GM23338 (cell line): ENCODE measurements at regions not wholly inside any gene's neighbourhood (a gene's known extent, or its start where the extent isn't known, plus 50 kb on each side); places are given as distances from the start of the nearest gene placed in this dataset.

Experiments used
- ATAC-seq: fragments of 200-7000 bp; cut with Tn5 transposase; 3 replicates; pipeline ENCODE4 v1.9.1; 2020
- DNase-seq: peaks from one replicate; pipeline ENCODE4 v3.0.0-alpha.2; 2015; ENCODE audit warnings: low spot score
- H2AFZ ChIP-seq: fragments of 200-600 bp; sonication (generic); 2 replicates; pipeline ENCODE4 v1.8.0; 2016; ENCODE audit warnings: antibody characterized with exemption, mild to moderate bottlenecking, moderate library complexity
- H3F3A ChIP-seq: fragments of 200-600 bp; sonication (generic); replicated peaks from 2 replicates; pipeline ENCODE4 v1.8.0; 2017; ENCODE audit warnings: antibody characterized with exemption, mixed run types, low read depth
- H3K27ac ChIP-seq: fragments of 200-600 bp; sonication (generic); 2 replicates; pipeline ENCODE4 v1.6.1; 2016; ENCODE audit warnings: low read depth
- H3K27me3 ChIP-seq: fragments of 200-600 bp; sonication (generic); 2 replicates; pipeline ENCODE4 v1.8.0; 2016; ENCODE audit warnings: mild to moderate bottlenecking, mixed run types, moderate library complexity; ENCODE audit not compliant: insufficient read depth
- H3K36me3 ChIP-seq: fragments of 200-600 bp; sonication (generic); 2 replicates; pipeline ENCODE4 v1.8.0; 2016; ENCODE audit warnings: mild to moderate bottlenecking; ENCODE audit not compliant: insufficient read depth
- H3K4me1 ChIP-seq: fragments of 200-600 bp; sonication (generic); 2 replicates; pipeline ENCODE4 v1.8.0; 2016; ENCODE audit warnings: mild to moderate bottlenecking, moderate library complexity; ENCODE audit not compliant: insufficient read depth
- H3K4me2 ChIP-seq: fragments of 200-600 bp; sonication (generic); 2 replicates; pipeline ENCODE4 v1.7.1; 2017; ENCODE audit warnings: mixed run types
- H3K4me3 ChIP-seq: fragments of 200-600 bp; sonication (generic); 2 replicates; pipeline ENCODE4 v1.6.1; 2016; ENCODE audit warnings: mixed run types
- H3K79me2 ChIP-seq: fragments of 200-600 bp; sonication (generic); replicated peaks from 2 replicates; pipeline ENCODE4 v1.8.0; 2017; ENCODE audit warnings: mild to moderate bottlenecking; ENCODE audit not compliant: insufficient read depth
- H3K9me2 ChIP-seq: fragments of 200-600 bp; sonication (generic); 2 replicates; pipeline ENCODE4 v1.8.0; 2017; ENCODE audit not compliant: insufficient read depth
- H4K20me1 ChIP-seq: fragments of 200-600 bp; sonication (generic); replicated peaks from 2 replicates; pipeline ENCODE4 v1.8.0; 2017; ENCODE audit warnings: mild to moderate bottlenecking; ENCODE audit not compliant: insufficient read depth
- H3K27ac Mint-ChIP-seq: 2 replicates; pipeline ENCODE4 v1.8.0; 2020; ENCODE audit warnings: inconsistent platforms, mild to moderate bottlenecking, moderate library complexity, mixed read lengths
- H3K27me3 Mint-ChIP-seq: 3 replicates; pipeline ENCODE4 v1.8.0; 2022; ENCODE audit warnings: low read depth, mild to moderate bottlenecking, moderate library complexity, mixed read lengths, inconsistent platforms; ENCODE audit not compliant: insufficient read depth, poor library complexity
- H3K36me3 Mint-ChIP-seq: 3 replicates; pipeline ENCODE4 v1.8.0; 2021; ENCODE audit warnings: low read depth, mild to moderate bottlenecking, inconsistent platforms, moderate library complexity, mixed read lengths
- H3K4me1 Mint-ChIP-seq: 3 replicates; pipeline ENCODE4 v1.8.0; 2020; ENCODE audit warnings: mild to moderate bottlenecking, inconsistent platforms, mixed read lengths
- H3K4me3 Mint-ChIP-seq: 3 replicates; pipeline ENCODE4 v1.8.0; 2021; ENCODE audit warnings: moderate library complexity, mild to moderate bottlenecking, inconsistent platforms, mixed read lengths
- H3K9me3 Mint-ChIP-seq: 3 replicates; pipeline ENCODE4 v1.8.0; 2020; ENCODE audit warnings: moderate library complexity, mild to moderate bottlenecking, inconsistent platforms, mixed read lengths
- CTCF ChIP-seq, 2 experiments: fragments of 200-600 bp in 1 of 2; sonication (generic) in 1 of 2; conservative IDR thresholded peaks; 2 replicates each; pipeline versions ENCODE4 v1.5.1 to v1.6.1; 2016 to 2017; ENCODE audit warnings: antibody characterized with exemption in 2 of 2, low read depth in 2 of 2, mild to moderate bottlenecking in 2 of 2, moderate library complexity in 1 of 2
- EZH2 ChIP-seq: fragments of 200-600 bp; sonication (generic); IDR thresholded peaks from one replicate; pipeline ENCODE4 v1.8.0; 2017; ENCODE audit warnings: antibody characterized with exemption, mild to moderate bottlenecking, low read depth; ENCODE audit not compliant: unreplicated experiment
- POLR2AphosphoS5 ChIP-seq: IDR thresholded peaks from 2 replicates; pipeline ENCODE4 v1.6.1; 2016; ENCODE audit warnings: antibody characterized with exemption, low read depth
- ZNF114 ChIP-seq: fragments of 250-450 bp; sonication (Bioruptor Pico); IDR thresholded peaks from 2 replicates; pipeline ENCODE4 v1.5.0; 2020; ENCODE audit warnings: mild to moderate bottlenecking, moderate library complexity
- TF ChIP-seq, protein P1 (sequence below): fragments of 250-450 bp; sonication (Bioruptor Pico); IDR thresholded peaks from 2 replicates; pipeline ENCODE4 v1.5.0; 2020; ENCODE audit warnings: mild to moderate bottlenecking, moderate library complexity

DNA sequence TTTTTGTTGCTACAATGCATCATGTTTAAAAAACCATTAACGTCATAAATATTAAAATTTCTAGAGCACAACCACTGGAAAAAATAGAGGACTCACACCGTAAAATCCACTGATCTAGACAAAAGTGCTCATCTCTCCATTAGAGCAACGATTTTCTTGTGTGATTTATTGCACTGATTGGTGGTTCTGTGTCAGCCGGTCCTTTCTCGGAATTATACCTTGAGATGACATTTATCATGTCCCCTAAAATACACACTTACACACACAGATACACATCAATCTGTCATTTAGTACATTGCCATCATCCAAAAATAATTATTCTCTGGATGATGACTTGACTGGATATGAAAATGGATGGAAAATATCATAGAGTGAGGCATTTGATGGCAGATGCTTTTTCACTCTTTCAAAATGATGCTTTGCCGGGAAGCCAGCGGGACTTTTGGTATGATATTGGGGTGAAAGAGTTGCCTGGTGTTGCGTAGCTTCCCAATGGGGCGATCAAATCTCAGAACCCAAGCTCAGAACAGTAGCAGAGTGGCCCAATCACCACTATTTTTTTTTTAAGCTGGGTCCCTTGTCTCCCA, 226.6 kb downstream of the GAS1 start:
- no peaks in the 10 kb centered on the region for H3K9me3 Mint-ChIP-seq
- TF ChIP-seq CTCF (conservative IDR thresholded peaks at IDR 0.05; ENCODE audit: low read depth in 2 of 2) (no peak), ZNF114 (CRISPR knock-in tag) (no peak), EZH2 (no peak), POLR2AphosphoS5 (no peak)
- TF ChIP-seq, protein P1, sequence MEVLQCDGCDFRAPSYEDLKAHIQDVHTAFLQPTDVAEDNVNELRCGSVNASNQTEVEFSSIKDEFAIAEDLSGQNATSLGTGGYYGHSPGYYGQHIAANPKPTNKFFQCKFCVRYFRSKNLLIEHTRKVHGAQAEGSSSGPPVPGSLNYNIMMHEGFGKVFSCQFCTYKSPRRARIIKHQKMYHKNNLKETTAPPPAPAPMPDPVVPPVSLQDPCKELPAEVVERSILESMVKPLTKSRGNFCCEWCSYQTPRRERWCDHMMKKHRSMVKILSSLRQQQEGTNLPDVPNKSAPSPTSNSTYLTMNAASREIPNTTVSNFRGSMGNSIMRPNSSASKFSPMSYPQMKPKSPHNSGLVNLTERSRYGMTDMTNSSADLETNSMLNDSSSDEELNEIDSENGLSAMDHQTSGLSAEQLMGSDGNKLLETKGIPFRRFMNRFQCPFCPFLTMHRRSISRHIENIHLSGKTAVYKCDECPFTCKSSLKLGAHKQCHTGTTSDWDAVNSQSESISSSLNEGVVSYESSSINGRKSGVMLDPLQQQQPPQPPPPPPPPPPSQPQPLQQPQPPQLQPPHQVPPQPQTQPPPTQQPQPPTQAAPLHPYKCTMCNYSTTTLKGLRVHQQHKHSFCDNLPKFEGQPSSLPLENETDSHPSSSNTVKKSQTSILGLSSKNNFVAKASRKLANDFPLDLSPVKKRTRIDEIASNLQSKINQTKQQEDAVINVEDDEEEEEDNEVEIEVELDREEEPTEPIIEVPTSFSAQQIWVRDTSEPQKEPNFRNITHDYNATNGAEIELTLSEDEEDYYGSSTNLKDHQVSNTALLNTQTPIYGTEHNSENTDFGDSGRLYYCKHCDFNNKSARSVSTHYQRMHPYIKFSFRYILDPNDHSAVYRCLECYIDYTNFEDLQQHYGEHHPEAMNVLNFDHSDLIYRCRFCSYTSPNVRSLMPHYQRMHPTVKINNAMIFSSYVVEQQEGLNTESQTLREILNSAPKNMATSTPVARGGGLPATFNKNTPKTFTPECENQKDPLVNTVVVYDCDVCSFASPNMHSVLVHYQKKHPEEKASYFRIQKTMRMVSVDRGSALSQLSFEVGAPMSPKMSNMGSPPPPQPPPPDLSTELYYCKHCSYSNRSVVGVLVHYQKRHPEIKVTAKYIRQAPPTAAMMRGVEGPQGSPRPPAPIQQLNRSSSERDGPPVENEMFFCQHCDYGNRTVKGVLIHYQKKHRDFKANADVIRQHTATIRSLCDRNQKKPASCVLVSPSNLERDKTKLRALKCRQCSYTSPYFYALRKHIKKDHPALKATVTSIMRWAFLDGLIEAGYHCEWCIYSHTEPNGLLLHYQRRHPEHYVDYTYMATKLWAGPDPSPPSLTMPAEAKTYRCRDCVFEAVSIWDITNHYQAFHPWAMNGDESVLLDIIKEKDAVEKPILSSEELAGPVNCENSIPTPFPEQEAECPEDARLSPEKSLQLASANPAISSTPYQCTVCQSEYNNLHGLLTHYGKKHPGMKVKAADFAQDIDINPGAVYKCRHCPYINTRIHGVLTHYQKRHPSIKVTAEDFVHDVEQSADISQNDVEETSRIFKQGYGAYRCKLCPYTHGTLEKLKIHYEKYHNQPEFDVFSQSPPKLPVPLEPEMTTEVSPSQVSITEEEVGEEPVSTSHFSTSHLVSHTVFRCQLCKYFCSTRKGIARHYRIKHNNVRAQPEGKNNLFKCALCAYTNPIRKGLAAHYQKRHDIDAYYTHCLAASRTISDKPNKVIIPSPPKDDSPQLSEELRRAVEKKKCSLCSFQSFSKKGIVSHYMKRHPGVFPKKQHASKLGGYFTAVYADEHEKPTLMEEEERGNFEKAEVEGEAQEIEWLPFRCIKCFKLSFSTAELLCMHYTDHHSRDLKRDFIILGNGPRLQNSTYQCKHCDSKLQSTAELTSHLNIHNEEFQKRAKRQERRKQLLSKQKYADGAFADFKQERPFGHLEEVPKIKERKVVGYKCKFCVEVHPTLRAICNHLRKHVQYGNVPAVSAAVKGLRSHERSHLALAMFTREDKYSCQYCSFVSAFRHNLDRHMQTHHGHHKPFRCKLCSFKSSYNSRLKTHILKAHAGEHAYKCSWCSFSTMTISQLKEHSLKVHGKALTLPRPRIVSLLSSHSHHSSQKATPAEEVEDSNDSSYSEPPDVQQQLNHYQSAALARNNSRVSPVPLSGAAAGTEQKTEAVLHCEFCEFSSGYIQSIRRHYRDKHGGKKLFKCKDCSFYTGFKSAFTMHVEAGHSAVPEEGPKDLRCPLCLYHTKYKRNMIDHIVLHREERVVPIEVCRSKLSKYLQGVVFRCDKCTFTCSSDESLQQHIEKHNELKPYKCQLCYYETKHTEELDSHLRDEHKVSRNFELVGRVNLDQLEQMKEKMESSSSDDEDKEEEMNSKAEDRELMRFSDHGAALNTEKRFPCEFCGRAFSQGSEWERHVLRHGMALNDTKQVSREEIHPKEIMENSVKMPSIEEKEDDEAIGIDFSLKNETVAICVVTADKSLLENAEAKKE (CRISPR knock-in tag) = no peak
- H3K4me2 ChIP-seq = no peak overlapping the region; the same call in 1 of the 2 replicates
- no peaks in the 10 kb centered on the region for H3K36me3 ChIP-seq
- H3K27me3 ChIP-seq = no peaks in the 10 kb centered on the region
- no peaks in the 10 kb centered on the region for H4K20me1 ChIP-seq
- H3K79me2 ChIP-seq = no peaks in the 10 kb centered on the region
- no peaks in the 10 kb centered on the region for H3K36me3 Mint-ChIP-seq
- H3K4me3 ChIP-seq = no peak overlapping the region
- H3K4me1 Mint-ChIP-seq = peaks cover 25% of the 10 kb centered on the region
- no peaks in the 10 kb centered on the region for H3F3A ChIP-seq
- ATAC-seq (no peak), DNase-seq (no peak)
- peaks cover 7% of the 10 kb centered on the region for H3K4me1 ChIP-seq
- no peak overlapping the region for H3K27ac ChIP-seq
- peaks cover 4% of the 10 kb centered on the region for H3K27me3 Mint-ChIP-seq
- H3K27ac Mint-ChIP-seq = no peak overlapping the region
- peaks cover 16% of the 10 kb centered on the region; the same call in 1 of the 2 replicates for H3K9me2 ChIP-seq
- H3K4me3 Mint-ChIP-seq = no peak overlapping the region
- H2AFZ ChIP-seq = peak overlapping the region; percentile 57
